Nephron progenitor cell (in vitro differentiated cells): ENCODE measurements at regions not wholly inside any gene's neighbourhood (a gene's known extent, or its start where the extent isn't known, plus 50 kb on each side); places are given as distances from the start of the nearest gene placed in this dataset.

Experiments used
- DNase-seq: peaks from one replicate; pipeline ENCODE4 v3.0.0; 2021
- H3K27ac Mint-ChIP-seq: 2 replicates; pipeline ENCODE4 v1.8.0; 2021; ENCODE audit warnings: mild to moderate bottlenecking, moderate library complexity, mixed read lengths
- H3K27me3 Mint-ChIP-seq: 2 replicates; pipeline ENCODE4 v1.8.0; 2021; ENCODE audit warnings: mild to moderate bottlenecking, low read depth, mixed read lengths; ENCODE audit not compliant: poor library complexity
- H3K36me3 Mint-ChIP-seq: 2 replicates; pipeline ENCODE4 v1.8.0; 2021; ENCODE audit warnings: low read depth, mixed read lengths
- H3K4me1 Mint-ChIP-seq: 2 replicates; pipeline ENCODE4 v1.8.0; 2021; ENCODE audit warnings: mixed read lengths
- H3K4me3 Mint-ChIP-seq: 2 replicates; pipeline ENCODE4 v1.8.0; 2021; ENCODE audit warnings: mild to moderate bottlenecking, moderate library complexity, mixed read lengths
- H3K9me3 Mint-ChIP-seq: 2 replicates; pipeline ENCODE4 v1.8.0; 2021; ENCODE audit warnings: mild to moderate bottlenecking, moderate library complexity, mixed read lengths
- CTCF ChIP-seq: fragments of 200-600 bp; sonication (generic); IDR thresholded peaks from 2 replicates; pipeline ENCODE4 v1.5.0; 2021; ENCODE audit warnings: antibody characterized with exemption

DNA sequence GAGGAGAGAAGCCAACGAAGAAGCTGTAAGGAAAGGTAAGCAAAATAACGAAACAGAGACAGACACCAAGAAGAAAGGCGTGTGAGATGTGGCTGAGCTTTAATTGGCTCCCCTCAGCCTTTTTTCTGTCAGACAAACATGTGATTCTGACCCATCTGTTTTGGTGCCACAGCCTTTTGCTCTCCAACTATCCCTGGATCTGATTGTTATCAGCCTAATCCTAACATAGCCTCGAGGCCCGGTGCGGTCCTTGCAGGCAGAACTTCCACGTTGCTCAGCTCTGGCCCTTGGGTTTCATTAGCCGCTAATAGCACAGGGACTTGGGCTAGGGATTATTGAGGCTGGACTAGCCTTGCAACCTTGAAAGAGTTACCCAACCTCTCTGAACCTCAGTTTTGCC lies 57.9 kb upstream of the CACNA2D3 start:
- Mint-ChIP-seq H3K36me3 (no peaks in the 10 kb centered on the region), H3K27me3 (peaks cover 2% of the 10 kb centered on the region), H3K4me1 (peaks cover 30% of the 10 kb centered on the region), H3K9me3 (peaks cover 3% of the 10 kb centered on the region), H3K27ac (no peak overlapping the region), H3K4me3 (no peak overlapping the region)
- DNase-seq: no peak
- TF ChIP-seq CTCF: no peak

DNA sequence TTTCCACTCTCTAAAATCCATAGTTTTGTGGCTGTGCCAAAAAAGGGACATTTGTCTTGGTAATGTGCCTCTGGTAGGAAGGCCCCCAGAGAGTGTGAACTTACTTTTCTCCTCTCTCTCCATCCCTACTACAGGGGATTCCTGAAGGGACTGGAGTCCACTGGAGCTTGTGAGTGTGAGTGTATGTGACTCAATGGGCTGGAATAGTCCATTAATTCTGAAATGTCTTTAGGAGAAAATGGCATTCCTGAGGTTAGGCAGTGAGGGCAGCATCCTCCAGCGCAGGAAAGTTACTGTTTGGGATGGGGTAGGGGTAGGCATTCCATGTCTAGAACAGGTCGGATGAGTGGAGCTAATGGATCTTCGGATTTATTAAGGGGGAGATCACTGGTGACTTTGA lies 59.8 kb upstream of the CACNA2D3 start:
- no peak for TF ChIP-seq CTCF
- Mint-ChIP-seq H3K9me3 (no peaks in the 10 kb centered on the region), H3K27ac (no peak overlapping the region), H3K4me3 (no peak overlapping the region), H3K27me3 (peaks cover 2% of the 10 kb centered on the region), H3K36me3 (no peaks in the 10 kb centered on the region), H3K4me1 (peaks cover 30% of the 10 kb centered on the region)
- DNase-seq: no peak

GRCh38 chr3:54056521-54056920 lies 65.8 kb upstream of the CACNA2D3 start:
- DNase-seq: no peak
- H3K27me3 Mint-ChIP-seq: peaks cover 6% of the 10 kb centered on the region
- no peaks in the 10 kb centered on the region for H3K36me3 Mint-ChIP-seq
- TF ChIP-seq CTCF: no peak
- no peaks in the 10 kb centered on the region for H3K9me3 Mint-ChIP-seq
- no peak overlapping the region for H3K4me3 Mint-ChIP-seq
- peaks cover 13% of the 10 kb centered on the region for H3K4me1 Mint-ChIP-seq
- H3K27ac Mint-ChIP-seq: no peak overlapping the region

DNA sequence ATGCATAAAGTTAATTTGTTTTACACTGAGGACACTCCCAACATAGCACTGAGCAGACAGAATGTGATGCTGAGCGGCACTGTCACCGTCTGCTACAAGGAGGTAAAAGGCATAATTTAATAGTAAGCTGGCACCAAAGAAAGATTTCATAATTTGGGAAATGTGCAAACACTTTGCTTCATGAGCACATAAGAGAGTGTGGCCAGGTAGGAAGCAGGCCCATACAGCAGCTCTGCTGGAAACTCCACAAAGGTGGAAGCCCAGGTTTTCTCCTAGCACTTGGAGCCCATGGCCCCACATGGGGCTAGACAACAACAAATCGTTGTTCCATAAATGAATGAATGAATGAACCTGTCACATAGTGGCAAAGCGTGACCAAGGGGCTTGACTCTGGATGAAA lies 68.5 kb upstream of the CACNA2D3 start:
- Mint-ChIP-seq H3K27me3 (peaks cover 11% of the 10 kb centered on the region), H3K9me3 (no peaks in the 10 kb centered on the region), H3K4me3 (no peak overlapping the region), H3K36me3 (no peaks in the 10 kb centered on the region), H3K27ac (no peak overlapping the region), H3K4me1 (peaks cover 22% of the 10 kb centered on the region)
- no peak for TF ChIP-seq CTCF
- DNase-seq: no peak

GRCh38 chr3:54053211-54053610 lies 69.1 kb upstream of the CACNA2D3 start:
- Mint-ChIP-seq H3K36me3 (no peaks in the 10 kb centered on the region), H3K4me3 (no peak overlapping the region)
- TF ChIP-seq CTCF: no peak

DNA sequence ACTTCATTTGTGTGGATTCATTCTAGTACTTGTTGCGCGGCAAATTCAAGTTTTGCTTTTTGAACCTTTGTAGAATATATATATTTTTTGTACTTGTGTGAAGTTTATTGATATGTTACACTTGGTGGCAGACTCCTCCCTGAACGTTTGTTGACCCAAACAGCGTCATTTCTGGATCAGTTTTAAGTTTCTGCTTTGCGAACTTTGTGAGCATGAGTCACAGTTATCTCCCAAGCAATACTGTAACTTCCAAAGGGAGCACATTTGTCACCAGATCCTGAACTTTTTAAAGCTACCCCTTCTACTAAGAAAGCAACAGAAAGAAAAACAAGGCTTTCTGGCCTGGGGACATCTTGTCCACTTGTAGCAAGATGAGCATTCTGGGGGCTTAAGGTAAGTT lies 74.8 kb upstream of the CACNA2D3 start:
- no peaks in the 10 kb centered on the region for H3K9me3 Mint-ChIP-seq
- no peaks in the 10 kb centered on the region for H3K36me3 Mint-ChIP-seq
- no peak overlapping the region for H3K4me3 Mint-ChIP-seq
- no peak overlapping the region for H3K27ac Mint-ChIP-seq
- peaks cover 39% of the 10 kb centered on the region for H3K4me1 Mint-ChIP-seq
- H3K27me3 Mint-ChIP-seq: peaks cover 4% of the 10 kb centered on the region
- no peak for TF ChIP-seq CTCF
- no peak for DNase-seq

More at GRCh38 chr3:54053211-54053610, 69.1 kb upstream of the CACNA2D3 start:
- Mint-ChIP-seq H3K27ac (no peak overlapping the region), H3K4me1 (peaks cover 22% of the 10 kb centered on the region), H3K9me3 (no peaks in the 10 kb centered on the region), H3K27me3 (peaks cover 11% of the 10 kb centered on the region)
- no peak for DNase-seq
